Uterus (tissue), 2 donors: ENCODE measurements at regions not wholly inside any gene's neighbourhood (a gene's known extent, or its start where the extent isn't known, plus 50 kb on each side); places are given as distances from the start of the nearest gene placed in this dataset.

Experiments
- POLR2A ChIP-seq, 2 donors: fragments of 450-650 bp; IDR thresholded peaks; one replicate each; pipeline ENCODE4 v1.6.1; 2016; ENCODE audit warnings: antibody characterized with exemption in 2 of 2, mild to moderate bottlenecking in 1 of 2, moderate library complexity in 1 of 2
- TF ChIP-seq, protein P1 (sequence below), 4 experiments: fragments of 200-600 bp in 2 of 4; fragments of 450-650 bp in 2 of 4; sonication (generic) in 2 of 4; IDR thresholded peaks; one replicate each; pipeline ENCODE4 v1.5.1; 2016 to 2019; ENCODE audit warnings: antibody characterized with exemption in 4 of 4, mild to moderate bottlenecking in 2 of 4, moderate library complexity in 1 of 4

GRCh38 chr17:34813290-34813689 lies 148.0 kb downstream of the CCT6B start:
- TF ChIP-seq, protein P1, sequence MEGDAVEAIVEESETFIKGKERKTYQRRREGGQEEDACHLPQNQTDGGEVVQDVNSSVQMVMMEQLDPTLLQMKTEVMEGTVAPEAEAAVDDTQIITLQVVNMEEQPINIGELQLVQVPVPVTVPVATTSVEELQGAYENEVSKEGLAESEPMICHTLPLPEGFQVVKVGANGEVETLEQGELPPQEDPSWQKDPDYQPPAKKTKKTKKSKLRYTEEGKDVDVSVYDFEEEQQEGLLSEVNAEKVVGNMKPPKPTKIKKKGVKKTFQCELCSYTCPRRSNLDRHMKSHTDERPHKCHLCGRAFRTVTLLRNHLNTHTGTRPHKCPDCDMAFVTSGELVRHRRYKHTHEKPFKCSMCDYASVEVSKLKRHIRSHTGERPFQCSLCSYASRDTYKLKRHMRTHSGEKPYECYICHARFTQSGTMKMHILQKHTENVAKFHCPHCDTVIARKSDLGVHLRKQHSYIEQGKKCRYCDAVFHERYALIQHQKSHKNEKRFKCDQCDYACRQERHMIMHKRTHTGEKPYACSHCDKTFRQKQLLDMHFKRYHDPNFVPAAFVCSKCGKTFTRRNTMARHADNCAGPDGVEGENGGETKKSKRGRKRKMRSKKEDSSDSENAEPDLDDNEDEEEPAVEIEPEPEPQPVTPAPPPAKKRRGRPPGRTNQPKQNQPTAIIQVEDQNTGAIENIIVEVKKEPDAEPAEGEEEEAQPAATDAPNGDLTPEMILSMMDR (IDR thresholded peaks at IDR 0.05), result no peak
- TF ChIP-seq POLR2A (IDR thresholded peaks at IDR 0.05), result no peak
